Nephron progenitor cell (in vitro differentiated cells): ENCODE measurements at regions not wholly inside any gene's neighbourhood (a gene's known extent, or its start where the extent isn't known, plus 50 kb on each side); places are given as distances from the start of the nearest gene placed in this dataset.

Experiments used
- DNase-seq: peaks from one replicate; pipeline ENCODE4 v3.0.0; 2021
- H3K27ac Mint-ChIP-seq: 2 replicates; pipeline ENCODE4 v1.8.0; 2021; ENCODE audit warnings: mild to moderate bottlenecking, moderate library complexity, mixed read lengths
- H3K27me3 Mint-ChIP-seq: 2 replicates; pipeline ENCODE4 v1.8.0; 2021; ENCODE audit warnings: mild to moderate bottlenecking, low read depth, mixed read lengths; ENCODE audit not compliant: poor library complexity
- H3K36me3 Mint-ChIP-seq: 2 replicates; pipeline ENCODE4 v1.8.0; 2021; ENCODE audit warnings: low read depth, mixed read lengths
- H3K4me1 Mint-ChIP-seq: 2 replicates; pipeline ENCODE4 v1.8.0; 2021; ENCODE audit warnings: mixed read lengths
- H3K4me3 Mint-ChIP-seq: 2 replicates; pipeline ENCODE4 v1.8.0; 2021; ENCODE audit warnings: mild to moderate bottlenecking, moderate library complexity, mixed read lengths
- H3K9me3 Mint-ChIP-seq: 2 replicates; pipeline ENCODE4 v1.8.0; 2021; ENCODE audit warnings: mild to moderate bottlenecking, moderate library complexity, mixed read lengths
- CTCF ChIP-seq: fragments of 200-600 bp; sonication (generic); IDR thresholded peaks from 2 replicates; pipeline ENCODE4 v1.5.0; 2021; ENCODE audit warnings: antibody characterized with exemption

- Mint-ChIP-seq H3K27me3 (no peaks in the 10 kb centered on the region), H3K4me1 (no peaks in the 10 kb centered on the region), H3K36me3 (no peaks in the 10 kb centered on the region), H3K27ac (no peak overlapping the region), H3K9me3 (peaks cover 69% of the 10 kb centered on the region), H3K4me3 (no peak overlapping the region)
- DNase-seq = no peak
- no peak for TF ChIP-seq CTCF
These were observed 53.6 kb upstream of the OR5D13 start for GRCh38 chr11:55719608-55720160.
